ENCODE measurements at regions not wholly inside any gene's neighbourhood (a gene's known extent, or its start where the extent isn't known, plus 50 kb on each side); places are given as distances from the start of the nearest gene placed in this dataset.

DNA sequence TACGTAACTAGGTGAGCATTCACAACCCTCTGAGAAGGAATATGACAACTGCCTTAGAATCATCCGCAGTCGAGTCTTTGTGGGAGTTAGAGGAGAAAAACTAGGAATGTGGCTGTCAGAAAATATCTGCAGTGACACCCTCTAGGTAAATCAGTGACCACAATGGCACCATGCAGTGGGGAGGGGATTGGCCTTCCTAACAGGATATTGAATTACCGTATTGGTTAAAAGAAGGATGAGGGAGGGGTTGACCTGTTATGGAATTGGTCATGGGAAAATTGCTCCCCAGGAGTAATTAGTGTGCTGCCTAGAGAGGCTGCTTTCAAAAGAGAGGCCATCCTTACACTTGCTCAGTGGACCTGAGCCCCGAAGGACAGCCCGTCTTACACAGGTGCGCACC, 205.6 kb upstream of the SOX1 start:
- TF ChIP-seq GATA3 (IDR thresholded peaks at IDR 0.05; ENCODE audit: low read depth, low read length): no peak
- no peak for TF ChIP-seq GATA2 (IDR thresholded peaks at IDR 0.05; ENCODE audit: low read depth, low read length)

All from SH-SY5Y (cell line).